ENCODE measurements at regions not wholly inside any gene's neighbourhood (a gene's known extent, or its start where the extent isn't known, plus 50 kb on each side); places are given as distances from the start of the nearest gene placed in this dataset.

GRCh38 chr9:90724112-90724511, 77.5 kb upstream of the SYK start:
- 92% methylated on average over 2 of the region's 7 CpGs for WGBS (ENCODE audit: insufficient coverage)
- Mint-ChIP-seq H3K4me1 (peaks cover 6% of the 10 kb centered on the region), H3K27me3 (ENCODE audit: low read depth in 3 of 3) (peaks cover 0 to 3% (median 2%) of the 10 kb centered on the region in 3 donors), H3K36me3 (no peaks in the 10 kb centered on the region), H3K27ac (no peak overlapping the region), H3K9me3 (no peaks in the 10 kb centered on the region), H3K4me3 (no peak overlapping the region)
- Histone ChIP-seq H3K79me2 (ENCODE audit: insufficient read depth, low read length) (no peaks in the 10 kb centered on the region), H3K4me3 (replicated peaks in 1 of 3; ENCODE audit: low read depth in 2 of 3, low read length in 3 of 3) (no peak overlapping the region), H3K9me3 (replicated peaks in 1 of 2; ENCODE audit: control insufficient read depth in 1 of 2, insufficient read depth in 1 of 2, low read length in 2 of 2) (no peaks in the 10 kb centered on the region), H2AFZ (ENCODE audit: insufficient read depth, low read depth, low read length, poor library complexity, severe bottlenecking) (no peak overlapping the region), H3K27me3 (ENCODE audit: control insufficient read depth in 2 of 2, insufficient read depth in 2 of 2, low read length in 2 of 2) (no peaks in the 10 kb centered on the region), H3K27ac (ENCODE audit: low read depth in 1 of 2, low read length in 2 of 2) (no peak overlapping the region), H3K4me2 (replicated peaks; ENCODE audit: extremely low read depth, low read length, poor library complexity, severe bottlenecking) (no peak overlapping the region), H4K20me1 (ENCODE audit: insufficient read depth, low read length) (no peaks in the 10 kb centered on the region), H3K36me3 (replicated peaks in 1 of 2; ENCODE audit: control insufficient read depth in 1 of 2, insufficient read depth in 2 of 2, low read length in 2 of 2) (no peaks in the 10 kb centered on the region), H3K9ac (ENCODE audit: insufficient read depth, low read length, poor library complexity, severe bottlenecking) (no peak overlapping the region), H3K4me1 (ENCODE audit: control insufficient read depth in 1 of 2, insufficient read depth in 2 of 2, low read length in 2 of 2) (no peaks in the 10 kb centered on the region)
- DNase-seq, result no peak
- intact Hi-C loops (cut with micrococcal nuclease), result no loop called here
- no peak for TF ChIP-seq CTCF (IDR thresholded peaks at IDR 0.05)

GRCh38 chr9:90722071-90722470, 79.4 kb upstream of the DIRAS2 start:
- Histone ChIP-seq H3K36me3 (replicated peaks in 1 of 2; ENCODE audit: control insufficient read depth in 1 of 2, insufficient read depth in 2 of 2, low read length in 2 of 2) (no peaks in the 10 kb centered on the region), H3K79me2 (ENCODE audit: insufficient read depth, low read length) (no peaks in the 10 kb centered on the region), H3K27ac (ENCODE audit: low read depth in 1 of 2, low read length in 2 of 2) (no peak overlapping the region), H3K4me1 (ENCODE audit: control insufficient read depth in 1 of 2, insufficient read depth in 2 of 2, low read length in 2 of 2) (no peaks in the 10 kb centered on the region), H3K9me3 (replicated peaks in 1 of 2; ENCODE audit: control insufficient read depth in 1 of 2, insufficient read depth in 1 of 2, low read length in 2 of 2) (no peaks in the 10 kb centered on the region), H3K27me3 (ENCODE audit: control insufficient read depth in 2 of 2, insufficient read depth in 2 of 2, low read length in 2 of 2) (no peaks in the 10 kb centered on the region), H3K4me2 (replicated peaks; ENCODE audit: extremely low read depth, low read length, poor library complexity, severe bottlenecking) (no peak overlapping the region), H4K20me1 (ENCODE audit: insufficient read depth, low read length) (no peaks in the 10 kb centered on the region), H3K4me3 (replicated peaks in 1 of 3; ENCODE audit: low read depth in 2 of 3, low read length in 3 of 3) (no peak overlapping the region), H2AFZ (ENCODE audit: insufficient read depth, low read depth, low read length, poor library complexity, severe bottlenecking) (no peak overlapping the region), H3K9ac (ENCODE audit: insufficient read depth, low read length, poor library complexity, severe bottlenecking) (no peak overlapping the region)
- Mint-ChIP-seq H3K36me3 (no peaks in the 10 kb centered on the region), H3K9me3 (no peaks in the 10 kb centered on the region), H3K4me1 (peaks cover 6% of the 10 kb centered on the region), H3K4me3 (no peak overlapping the region), H3K27me3 (ENCODE audit: low read depth in 3 of 3) (peaks cover 5 to 8% (median 5%) of the 10 kb centered on the region in 3 donors), H3K27ac (no peak overlapping the region)
- TF ChIP-seq CTCF (IDR thresholded peaks at IDR 0.05), result no peak
- WGBS (ENCODE audit: insufficient coverage), result 20% methylated on average over 1 of the region's 3 CpGs
- intact Hi-C loops (cut with micrococcal nuclease), result no loop called here
- no peak for DNase-seq
